Smooth muscle cell (in vitro differentiated cells): ENCODE measurements at regions not wholly inside any gene's neighbourhood (a gene's known extent, or its start where the extent isn't known, plus 50 kb on each side); places are given as distances from the start of the nearest gene placed in this dataset.

Experiments used
- DNase-seq: peaks from one replicate; lab custom pipeline; 2025; ENCODE audit not compliant: unreplicated experiment; lab: John Stamatoyannopoulos, UW
- H2AFZ ChIP-seq: fragments of 200-600 bp; sonication (generic); 2 replicates; pipeline ENCODE4 v1.6.0; 2016; ENCODE audit warnings: antibody characterized with exemption, low read depth, mild to moderate bottlenecking
- H3F3A ChIP-seq: fragments of 200-600 bp; sonication (generic); 2 replicates; pipeline ENCODE4 v1.6.0; 2017; ENCODE audit warnings: antibody characterized with exemption, low read depth
- H3K27ac ChIP-seq: fragments of 200-600 bp; sonication (generic); 2 replicates; pipeline ENCODE4 v1.5.1; 2016; ENCODE audit warnings: low read depth, mild to moderate bottlenecking
- H3K27me3 ChIP-seq: fragments of 200-600 bp; sonication (generic); 2 replicates; pipeline ENCODE4 v1.6.1; 2016; ENCODE audit warnings: low read depth, mild to moderate bottlenecking
- H3K36me3 ChIP-seq: fragments of 200-600 bp; sonication (generic); 2 replicates; pipeline ENCODE4 v1.5.1; 2016; ENCODE audit warnings: low read depth
- H3K4me1 ChIP-seq: fragments of 200-600 bp; sonication (generic); 2 replicates; pipeline ENCODE4 v1.5.1; 2016; ENCODE audit warnings: low read depth
- H3K4me2 ChIP-seq: fragments of 200-600 bp; sonication (generic); 2 replicates; pipeline ENCODE4 v1.6.0; 2016; ENCODE audit warnings: mild to moderate bottlenecking
- H3K4me3 ChIP-seq: fragments of 200-600 bp; sonication (generic); 2 replicates; pipeline ENCODE4 v1.5.1; 2016; ENCODE audit warnings: mild to moderate bottlenecking
- H3K79me2 ChIP-seq: fragments of 200-600 bp; sonication (generic); 2 replicates; pipeline ENCODE4 v1.6.0; 2016; ENCODE audit warnings: low read depth, mild to moderate bottlenecking
- H3K9ac ChIP-seq: fragments of 200-600 bp; sonication (generic); 2 replicates; pipeline ENCODE4 v1.6.0; 2016; ENCODE audit warnings: low read depth
- H3K9me3 ChIP-seq: fragments of 200-600 bp; sonication (generic); replicated peaks from 2 replicates; pipeline ENCODE4 v1.5.1; 2016; ENCODE audit warnings: low read depth
- H4K20me1 ChIP-seq: fragments of 200-600 bp; sonication (generic); 2 replicates; pipeline ENCODE4 v1.6.0; 2016; ENCODE audit warnings: low read depth
- CTCF ChIP-seq: fragments of 200-600 bp; sonication (generic); IDR thresholded peaks from 2 replicates; pipeline ENCODE4 v1.5.1; 2017; ENCODE audit warnings: borderline replicate concordance, mild to moderate bottlenecking, antibody characterized with exemption; ENCODE audit not compliant: insufficient read depth, poor library complexity, severe bottlenecking
- WGBS: methylation state at CpG from one replicate; pipeline ENCODE4 v1.1.7; 2016; ENCODE audit warnings: low lambda C conversion rate; 5-methylcytosine and 5-hydroxymethylcytosine counted together

DNA sequence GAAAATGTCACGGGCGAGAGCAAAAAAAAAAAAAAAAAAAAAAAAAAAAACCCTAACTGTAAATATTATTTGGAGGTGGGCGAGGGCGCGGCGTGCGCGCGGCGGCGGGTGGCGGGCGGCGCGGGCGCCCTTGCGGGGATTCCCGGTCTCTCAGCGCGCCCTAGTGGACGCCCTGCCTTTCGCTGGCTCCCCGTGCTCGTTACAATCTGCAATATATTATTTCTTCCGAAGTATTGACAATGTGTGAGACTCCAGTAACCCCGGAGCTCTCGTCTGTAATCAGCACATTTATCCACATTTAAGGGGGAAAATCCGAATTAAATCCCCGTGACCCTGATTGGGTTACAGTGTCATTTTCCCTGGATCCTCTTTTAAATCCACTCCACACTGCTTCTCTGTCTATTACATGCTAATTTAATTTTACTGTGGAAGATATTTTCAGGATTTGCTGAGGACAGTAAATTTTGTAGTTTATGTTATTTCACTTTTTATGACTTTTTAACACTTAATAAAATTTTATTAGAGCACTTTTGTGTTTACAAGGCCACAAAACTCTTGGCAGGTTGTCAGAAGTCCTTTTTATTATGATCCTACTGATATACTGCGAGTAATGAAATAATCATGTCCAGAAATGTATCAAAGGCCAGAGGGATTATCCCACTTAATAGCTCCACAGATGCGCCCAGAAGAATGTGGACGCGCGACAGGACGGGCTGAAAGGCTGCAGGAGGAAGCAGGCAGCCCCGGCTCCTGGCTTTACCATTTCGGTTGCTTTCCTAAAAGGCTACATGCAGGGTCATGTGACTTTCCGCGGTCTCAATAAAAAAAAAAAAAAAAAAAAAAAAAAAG, 369.1 kb downstream of the MTX2 start:
- Histone ChIP-seq H3K79me2 (no peaks in the 10 kb centered on the region), H2AFZ (no peak overlapping the region), H3K36me3 (no peaks in the 10 kb centered on the region), H3K4me3 (peak overlapping the region; percentile 71), H3K9ac (no peak overlapping the region), H3K27ac (no peak overlapping the region), H4K20me1 (no peaks in the 10 kb centered on the region), H3F3A (no peaks in the 10 kb centered on the region), H3K27me3 (peaks cover 85% of the 10 kb centered on the region), H3K4me1 (no peaks in the 10 kb centered on the region), H3K4me2 (peak overlapping the region; percentile 97), H3K9me3 (no peaks in the 10 kb centered on the region)
- 7% methylated on average over 38 of the region's 39 CpGs for WGBS
- peak; percentile 79 for TF ChIP-seq CTCF
- no peak for DNase-seq

DNA sequence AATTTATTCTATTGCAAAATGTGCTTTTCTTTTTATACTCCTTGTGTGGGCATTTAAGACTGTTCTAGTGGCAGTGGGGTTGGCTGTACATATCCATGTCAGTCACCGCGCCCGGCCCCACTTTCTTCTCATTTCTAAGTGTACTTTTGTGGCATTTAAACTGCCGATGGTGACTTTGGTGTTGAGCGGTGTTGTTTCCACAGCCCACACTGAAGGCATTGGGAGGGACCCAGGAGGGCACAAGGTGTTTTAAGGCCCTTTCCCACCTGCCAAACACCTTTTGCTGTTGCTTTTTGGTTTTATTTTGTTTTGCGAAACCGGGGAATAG, 369.7 kb downstream of the MTX2 start:
- no peaks in the 10 kb centered on the region for H3F3A ChIP-seq
- H3K79me2 ChIP-seq: no peaks in the 10 kb centered on the region
- no peak overlapping the region for H3K27ac ChIP-seq
- no peak overlapping the region for H3K9ac ChIP-seq
- H3K9me3 ChIP-seq: no peaks in the 10 kb centered on the region
- no peaks in the 10 kb centered on the region for H3K36me3 ChIP-seq
- no peak for TF ChIP-seq CTCF
- no peak overlapping the region for H3K4me2 ChIP-seq
- H3K4me3 ChIP-seq: no peak overlapping the region
- 90% methylated on average over 7 of the region's 7 CpGs for WGBS
- H4K20me1 ChIP-seq: no peaks in the 10 kb centered on the region
- no peak overlapping the region for H2AFZ ChIP-seq
- no peak for DNase-seq
- no peaks in the 10 kb centered on the region for H3K4me1 ChIP-seq
- peaks cover 85% of the 10 kb centered on the region for H3K27me3 ChIP-seq

DNA sequence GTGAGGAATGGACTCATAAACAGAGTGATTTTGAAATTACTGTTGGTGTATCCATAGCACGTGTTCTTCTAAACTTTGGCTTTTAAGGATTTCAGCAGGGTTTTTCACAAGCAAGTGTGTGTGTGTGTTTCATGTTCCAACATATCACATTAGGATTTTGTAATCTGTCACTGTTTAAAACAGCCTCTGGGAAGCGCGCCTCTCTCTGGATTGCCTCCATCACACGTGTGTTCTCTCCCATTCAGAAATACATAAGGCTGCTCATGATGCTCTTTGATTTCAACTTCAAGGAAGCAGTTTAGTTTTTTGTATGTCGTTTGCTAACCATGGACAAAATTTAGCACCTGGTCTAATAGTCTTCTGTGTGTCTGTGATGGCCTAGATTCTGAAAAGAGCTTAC, 370.4 kb downstream of the MTX2 start:
- Histone ChIP-seq H3K4me1 (no peaks in the 10 kb centered on the region), H2AFZ (no peak overlapping the region), H3K4me3 (no peak overlapping the region), H3K79me2 (no peaks in the 10 kb centered on the region), H3K9me3 (no peaks in the 10 kb centered on the region), H3K36me3 (no peaks in the 10 kb centered on the region), H3K4me2 (no peak overlapping the region), H4K20me1 (no peaks in the 10 kb centered on the region), H3K27ac (no peak overlapping the region), H3K9ac (no peak overlapping the region), H3K27me3 (peaks cover 85% of the 10 kb centered on the region), H3F3A (no peaks in the 10 kb centered on the region)
- WGBS: 56% methylated on average over 5 of the region's 5 CpGs
- TF ChIP-seq CTCF: no peak
- no peak for DNase-seq

GRCh38 chr2:176641436-176641835, 372.2 kb downstream of the MTX2 start:
- Histone ChIP-seq H3K27me3 (peaks cover 85% of the 10 kb centered on the region), H4K20me1 (no peaks in the 10 kb centered on the region), H3K4me1 (no peaks in the 10 kb centered on the region), H3K79me2 (no peaks in the 10 kb centered on the region), H3K4me2 (no peak overlapping the region), H3K9me3 (no peaks in the 10 kb centered on the region), H3K4me3 (no peak overlapping the region), H3K36me3 (no peaks in the 10 kb centered on the region), H3K9ac (no peak overlapping the region), H3F3A (no peaks in the 10 kb centered on the region), H3K27ac (no peak overlapping the region), H2AFZ (no peak overlapping the region)
- no peak for TF ChIP-seq CTCF
- WGBS: 98% methylated on average over 2 of the region's 2 CpGs
- no peak for DNase-seq
